Liver (tissue), 3 donors: ENCODE measurements at regions not wholly inside any gene's neighbourhood (a gene's known extent, or its start where the extent isn't known, plus 50 kb on each side); places are given as distances from the start of the nearest gene placed in this dataset.

Experiments
- ATF3 ChIP-seq: IDR thresholded peaks from 2 replicates; pipeline ENCODE4 v1.6.1; 2016; ENCODE audit warnings: antibody characterized with exemption
- EGR1 ChIP-seq, 2 donors: IDR thresholded peaks; 2 replicates each; pipeline ENCODE4 v1.6.1; 2016 to 2018; ENCODE audit warnings: antibody characterized with exemption in 2 of 2, low read depth in 2 of 2
- FOXA1 ChIP-seq: IDR thresholded peaks from 2 replicates; pipeline ENCODE4 v1.6.1; 2016; ENCODE audit warnings: antibody characterized with exemption
- JUND ChIP-seq, 2 donors: IDR thresholded peaks; 2 replicates each; pipeline ENCODE4 v1.6.1; 2016; ENCODE audit warnings: antibody characterized with exemption in 2 of 2
- RAD21 ChIP-seq, 2 donors: IDR thresholded peaks; 2 replicates each; pipeline ENCODE4 v1.6.1; 2016; ENCODE audit warnings: antibody characterized with exemption in 2 of 2, mild to moderate bottlenecking in 2 of 2
- REST ChIP-seq: IDR thresholded peaks from 2 replicates; pipeline ENCODE4 v1.6.1; 2016; ENCODE audit warnings: antibody characterized with exemption, mild to moderate bottlenecking
- TAF1 ChIP-seq: conservative IDR thresholded peaks from 2 replicates; pipeline ENCODE4 v1.6.1; 2016; ENCODE audit warnings: antibody characterized with exemption, mild to moderate bottlenecking
- YY1 ChIP-seq: IDR thresholded peaks from 2 replicates; pipeline ENCODE4 v1.6.1; 2016; ENCODE audit warnings: antibody characterized with exemption, mild to moderate bottlenecking
- TF ChIP-seq, protein P1 (sequence below): fragments of 150-350 bp; IDR thresholded peaks from 2 replicates; pipeline ENCODE4 v1.5.1; 2017; ENCODE audit warnings: improper control_type of control experiment, low read depth, low read length; ENCODE audit not compliant: missing input control
- TF ChIP-seq, protein P2 (sequence below): IDR thresholded peaks from 2 replicates; pipeline ENCODE4 v1.6.1; 2016; ENCODE audit warnings: antibody characterized with exemption
- donor health status: healthy.
- donor health status: healthy.

- TF ChIP-seq JUND (IDR thresholded peaks at IDR 0.05) (no peak), EGR1 (IDR thresholded peaks at IDR 0.05; ENCODE audit: low read depth in 2 of 2) (no peak), ATF3 (no peak), YY1 (no peak), TAF1 (no peak), FOXA1 (no peak), REST (no peak), RAD21 (IDR thresholded peaks at IDR 0.05) (no peak)
- TF ChIP-seq, protein P1, sequence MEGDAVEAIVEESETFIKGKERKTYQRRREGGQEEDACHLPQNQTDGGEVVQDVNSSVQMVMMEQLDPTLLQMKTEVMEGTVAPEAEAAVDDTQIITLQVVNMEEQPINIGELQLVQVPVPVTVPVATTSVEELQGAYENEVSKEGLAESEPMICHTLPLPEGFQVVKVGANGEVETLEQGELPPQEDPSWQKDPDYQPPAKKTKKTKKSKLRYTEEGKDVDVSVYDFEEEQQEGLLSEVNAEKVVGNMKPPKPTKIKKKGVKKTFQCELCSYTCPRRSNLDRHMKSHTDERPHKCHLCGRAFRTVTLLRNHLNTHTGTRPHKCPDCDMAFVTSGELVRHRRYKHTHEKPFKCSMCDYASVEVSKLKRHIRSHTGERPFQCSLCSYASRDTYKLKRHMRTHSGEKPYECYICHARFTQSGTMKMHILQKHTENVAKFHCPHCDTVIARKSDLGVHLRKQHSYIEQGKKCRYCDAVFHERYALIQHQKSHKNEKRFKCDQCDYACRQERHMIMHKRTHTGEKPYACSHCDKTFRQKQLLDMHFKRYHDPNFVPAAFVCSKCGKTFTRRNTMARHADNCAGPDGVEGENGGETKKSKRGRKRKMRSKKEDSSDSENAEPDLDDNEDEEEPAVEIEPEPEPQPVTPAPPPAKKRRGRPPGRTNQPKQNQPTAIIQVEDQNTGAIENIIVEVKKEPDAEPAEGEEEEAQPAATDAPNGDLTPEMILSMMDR: no peak
- TF ChIP-seq, protein P2, sequence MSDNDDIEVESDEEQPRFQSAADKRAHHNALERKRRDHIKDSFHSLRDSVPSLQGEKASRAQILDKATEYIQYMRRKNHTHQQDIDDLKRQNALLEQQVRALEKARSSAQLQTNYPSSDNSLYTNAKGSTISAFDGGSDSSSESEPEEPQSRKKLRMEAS: no peak
Measured at GRCh38 chr12:4108803-4109345, 164.7 kb upstream of the CCND2 start.
